ENCODE measurements at regions not wholly inside any gene's neighbourhood (a gene's known extent, or its start where the extent isn't known, plus 50 kb on each side); places are given as distances from the start of the nearest gene placed in this dataset.

- TF ChIP-seq SIX1 (CRISPR knock-in tag; IDR thresholded peaks at IDR 0.05; ENCODE audit: borderline replicate concordance), result no peak
- peak; percentile 97 for TF ChIP-seq ZNF160 (CRISPR knock-in tag; IDR thresholded peaks at IDR 0.05)
- 0 out of 2 replicates have a peak, but pooled peaks have one; percentile 30 for TF ChIP-seq FOXK2 (IDR thresholded peaks at IDR 0.05)
- TF ChIP-seq ZNF337 (CRISPR knock-in tag; IDR thresholded peaks at IDR 0.05; ENCODE audit: borderline replicate concordance, low read depth), result no peak
- no peak for TF ChIP-seq YEATS2 (CRISPR knock-in tag; IDR thresholded peaks at IDR 0.05; ENCODE audit: borderline replicate concordance)
- TF ChIP-seq ZNF20 (CRISPR knock-in tag; IDR thresholded peaks at IDR 0.05), result 0 out of 2 replicates have a peak, but pooled peaks have one; percentile 0
- TF ChIP-seq EP300 (IDR thresholded peaks at IDR 0.05; ENCODE audit: low read depth in 2 of 2, low read length in 2 of 2), result no peak
- no peak for TF ChIP-seq EP300 (CRISPR knock-in tag; IDR thresholded peaks at IDR 0.05; ENCODE audit: borderline replicate concordance)
- TF ChIP-seq ZNF318 (CRISPR knock-in tag; IDR thresholded peaks at IDR 0.05), result no peak
- no peak for TF ChIP-seq ZNF816 (CRISPR knock-in tag; IDR thresholded peaks at IDR 0.05; ENCODE audit: borderline replicate concordance)
- TF ChIP-seq PLSCR1 (CRISPR knock-in tag; IDR thresholded peaks at IDR 0.05; ENCODE audit: borderline replicate concordance), result no peak
- TF ChIP-seq NFRKB (IDR thresholded peaks at IDR 0.05), result no peak
- no peak for TF ChIP-seq ZNF703 (CRISPR knock-in tag; IDR thresholded peaks at IDR 0.05; ENCODE audit: borderline replicate concordance)
- TF ChIP-seq GRHL1 (CRISPR knock-in tag; conservative IDR thresholded peaks at IDR 0.05), result no peak
- no peak for TF ChIP-seq ZNF737 (CRISPR knock-in tag; IDR thresholded peaks at IDR 0.05; ENCODE audit: borderline replicate concordance)
- no peak for TF ChIP-seq ZNF546 (CRISPR knock-in tag; conservative IDR thresholded peaks at IDR 0.05)
- TF ChIP-seq HOXA3 (CRISPR knock-in tag; IDR thresholded peaks at IDR 0.05), result no peak
- no peak for TF ChIP-seq AGO1 (IDR thresholded peaks at IDR 0.05; ENCODE audit: low read depth, low read length, poor library complexity, severe bottlenecking)
- no peak for TF ChIP-seq ZNF256 (CRISPR knock-in tag; conservative IDR thresholded peaks at IDR 0.05)
- peak; percentile 54; the same call in 1 of the 2 replicates for TF ChIP-seq BCL6 (CRISPR knock-in tag; IDR thresholded peaks at IDR 0.05)
Observed at GRCh38 chr3:124619887-124620599, 110.2 kb upstream of the UMPS start (continued).

Measured in HepG2 (cell line).